ENCODE measurements at regions not wholly inside any gene's neighbourhood (a gene's known extent, or its start where the extent isn't known, plus 50 kb on each side); places are given as distances from the start of the nearest gene placed in this dataset.

- CTCF ChIA-PET: no interaction called here
- Histone ChIP-seq H2AFZ (ENCODE audit: low read depth, low read length, poor library complexity, severe bottlenecking) (no peak overlapping the region), H3K9me2 (ENCODE audit: insufficient read depth) (no peaks in the 10 kb centered on the region), H3K4me3 (replicated peaks in 1 of 2; ENCODE audit: low read depth in 1 of 2, low read length in 2 of 2) (no peak overlapping the region), H4K20me1 (ENCODE audit: insufficient read depth) (no peaks in the 10 kb centered on the region), H3K4me2 (ENCODE audit: low read length) (no peak overlapping the region), H3K36me3 (ENCODE audit: control insufficient read depth in 1 of 2, insufficient read depth in 2 of 2, low read length in 2 of 2) (no peaks in the 10 kb centered on the region), H3K9ac (ENCODE audit: low read length) (no peak overlapping the region), H3K9me3 (ENCODE audit: control insufficient read depth in 1 of 2, insufficient read depth in 1 of 2, low read depth in 1 of 2, low read length in 2 of 2) (peaks cover 6 to 22% of the 10 kb centered on the region in 2 experiments; a peak in 2 of 4 replicates), H3K79me2 (ENCODE audit: insufficient read depth, low read length) (no peaks in the 10 kb centered on the region), H3K27me3 (ENCODE audit: insufficient read depth, low read length) (no peaks in the 10 kb centered on the region), H3K4me1 (ENCODE audit: control insufficient read depth in 1 of 2, insufficient read depth in 2 of 2, low read length in 2 of 2) (no peaks in the 10 kb centered on the region), H3K27ac (ENCODE audit: low read depth, low read length) (no peak overlapping the region)
- no peak for DNase-seq (ENCODE audit: low read depth, low spot score)
- POLR2A ChIA-PET: no interaction called here
- RAD21 ChIA-PET (ENCODE audit: low non-redundant PET in 1 of 2, low total read pairs in 2 of 2, uncharacterized antibody in 2 of 2, unreplicated experiment in 2 of 2): no interaction called here
- BruUV-seq (replicated peaks): no TSS peak
- no peak for ATAC-seq
- intact Hi-C loops (cut with micrococcal nuclease): no loop called here
- no peak for TF ChIP-seq JUND (IDR thresholded peaks at IDR 0.05)
- TF ChIP-seq YY1 (IDR thresholded peaks at IDR 0.05; ENCODE audit: extremely low read depth, insufficient replicate concordance, low read depth, low read length): no peak
- no peak for TF ChIP-seq EZH2phosphoT487 (IDR thresholded peaks at IDR 0.05; ENCODE audit: borderline replicate concordance)
- no peak for TF ChIP-seq TCF7L2 (IDR thresholded peaks at IDR 0.05; ENCODE audit: borderline replicate concordance, extremely low read depth, insufficient read depth, insufficient read length)
- TF ChIP-seq RAD21 (IDR thresholded peaks at IDR 0.05; ENCODE audit: low read depth): no peak
Observed at GRCh38 chr7:54090652-54091213, 451.4 kb upstream of the VSTM2A start.

GRCh38 chr7:54091322-54091721 lies 450.9 kb upstream of the VSTM2A start:
- Histone ChIP-seq H3K4me2 (ENCODE audit: low read length) (no peak overlapping the region), H3K9ac (ENCODE audit: low read length) (no peak overlapping the region), H3K9me2 (ENCODE audit: insufficient read depth) (no peaks in the 10 kb centered on the region), H3K79me2 (ENCODE audit: insufficient read depth, low read length) (no peaks in the 10 kb centered on the region), H3K9me3 (ENCODE audit: control insufficient read depth in 1 of 2, insufficient read depth in 1 of 2, low read depth in 1 of 2, low read length in 2 of 2) (peaks cover 6 to 23% of the 10 kb centered on the region in 2 experiments; a peak in 2 of 4 replicates), H3K4me3 (replicated peaks in 1 of 2; ENCODE audit: low read depth in 1 of 2, low read length in 2 of 2) (no peak overlapping the region), H2AFZ (ENCODE audit: low read depth, low read length, poor library complexity, severe bottlenecking) (no peak overlapping the region), H3K36me3 (ENCODE audit: control insufficient read depth in 1 of 2, insufficient read depth in 2 of 2, low read length in 2 of 2) (no peaks in the 10 kb centered on the region), H3K27me3 (ENCODE audit: insufficient read depth, low read length) (no peaks in the 10 kb centered on the region), H3K27ac (ENCODE audit: low read depth, low read length) (no peak overlapping the region), H4K20me1 (ENCODE audit: insufficient read depth) (no peaks in the 10 kb centered on the region), H3K4me1 (ENCODE audit: control insufficient read depth in 1 of 2, insufficient read depth in 2 of 2, low read length in 2 of 2) (no peaks in the 10 kb centered on the region)
- TF ChIP-seq POLR2AphosphoS5 (IDR thresholded peaks at IDR 0.05; ENCODE audit: low read depth, low read length) (no peak), EGR1 (IDR thresholded peaks at IDR 0.05; ENCODE audit: low read depth) (no peak), ZFX (IDR thresholded peaks at IDR 0.05) (no peak), SRF (IDR thresholded peaks at IDR 0.05; ENCODE audit: low read depth) (no peak), CEBPB (IDR thresholded peaks at IDR 0.05; ENCODE audit: low read depth) (no peak), ZNF274 (IDR thresholded peaks at IDR 0.05; ENCODE audit: low read depth, low read length) (no peak), EZH2phosphoT487 (IDR thresholded peaks at IDR 0.05; ENCODE audit: borderline replicate concordance) (no peak), MAX (IDR thresholded peaks at IDR 0.05) (no peak), ELF1 (IDR thresholded peaks at IDR 0.05; ENCODE audit: borderline replicate concordance, low read depth) (no peak), REST (IDR thresholded peaks at IDR 0.05; ENCODE audit: low read depth) (no peak)
- ChIA-PET POLR2A (no interaction called here), CTCF (no interaction called here), RAD21 (ENCODE audit: low non-redundant PET in 1 of 2, low total read pairs in 2 of 2, uncharacterized antibody in 2 of 2, unreplicated experiment in 2 of 2) (no interaction called here)
- intact Hi-C loops (cut with micrococcal nuclease): no loop called here
- no TSS peak for BruUV-seq (replicated peaks)
- no peak for DNase-seq (ENCODE audit: low read depth, low spot score)
- no peak for ATAC-seq

All from HCT116 (cell line).